GM23338 (cell line): ENCODE measurements at regions not wholly inside any gene's neighbourhood (a gene's known extent, or its start where the extent isn't known, plus 50 kb on each side); places are given as distances from the start of the nearest gene placed in this dataset.

ENCODE experiments used
- STAT1 ChIP-seq: IDR thresholded peaks from one replicate; pipeline ENCODE4 v1.6.1; 2016; ENCODE audit warnings: antibody characterized with exemption; ENCODE audit not compliant: unreplicated experiment
- TF ChIP-seq, protein P1 (sequence below), 2 experiments: fragments of 200-600 bp in 1 of 2; sonication (generic) in 1 of 2; conservative IDR thresholded peaks; 2 replicates each; pipeline versions ENCODE4 v1.5.1 to v1.6.1; 2016 to 2017; ENCODE audit warnings: antibody characterized with exemption in 2 of 2, low read depth in 2 of 2, mild to moderate bottlenecking in 2 of 2, moderate library complexity in 1 of 2
- TF ChIP-seq, protein P2 (sequence below): IDR thresholded peaks from one replicate; pipeline ENCODE4 v1.6.1; 2018; ENCODE audit warnings: antibody characterized with exemption; ENCODE audit not compliant: unreplicated experiment

DNA sequence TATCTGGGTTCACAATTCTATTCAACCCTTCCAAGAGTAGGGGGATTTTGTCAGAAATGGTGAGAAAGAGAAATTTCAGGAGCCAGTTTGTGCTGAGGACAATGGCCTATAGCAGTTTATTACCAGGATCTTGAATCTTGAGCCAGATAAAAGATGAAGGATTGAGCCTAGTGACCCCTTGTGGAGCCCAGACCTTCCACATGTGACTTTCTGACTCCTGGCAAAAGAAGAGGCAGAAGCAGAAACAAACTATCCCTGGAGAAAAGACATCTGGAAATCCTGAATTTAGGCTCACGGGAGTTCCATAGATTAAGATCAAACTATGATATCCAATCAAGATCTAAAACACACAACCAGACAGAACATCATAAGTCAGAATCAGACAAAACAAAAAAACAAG, 60.9 kb upstream of the CHRM2 start:
- TF ChIP-seq, protein P1, sequence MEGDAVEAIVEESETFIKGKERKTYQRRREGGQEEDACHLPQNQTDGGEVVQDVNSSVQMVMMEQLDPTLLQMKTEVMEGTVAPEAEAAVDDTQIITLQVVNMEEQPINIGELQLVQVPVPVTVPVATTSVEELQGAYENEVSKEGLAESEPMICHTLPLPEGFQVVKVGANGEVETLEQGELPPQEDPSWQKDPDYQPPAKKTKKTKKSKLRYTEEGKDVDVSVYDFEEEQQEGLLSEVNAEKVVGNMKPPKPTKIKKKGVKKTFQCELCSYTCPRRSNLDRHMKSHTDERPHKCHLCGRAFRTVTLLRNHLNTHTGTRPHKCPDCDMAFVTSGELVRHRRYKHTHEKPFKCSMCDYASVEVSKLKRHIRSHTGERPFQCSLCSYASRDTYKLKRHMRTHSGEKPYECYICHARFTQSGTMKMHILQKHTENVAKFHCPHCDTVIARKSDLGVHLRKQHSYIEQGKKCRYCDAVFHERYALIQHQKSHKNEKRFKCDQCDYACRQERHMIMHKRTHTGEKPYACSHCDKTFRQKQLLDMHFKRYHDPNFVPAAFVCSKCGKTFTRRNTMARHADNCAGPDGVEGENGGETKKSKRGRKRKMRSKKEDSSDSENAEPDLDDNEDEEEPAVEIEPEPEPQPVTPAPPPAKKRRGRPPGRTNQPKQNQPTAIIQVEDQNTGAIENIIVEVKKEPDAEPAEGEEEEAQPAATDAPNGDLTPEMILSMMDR (conservative IDR thresholded peaks at IDR 0.05; ENCODE audit: low read depth in 2 of 2), result peak; percentile 46 to 58; a peak in 3 of 4 replicates
- TF ChIP-seq STAT1, result no peak
- TF ChIP-seq, protein P2, sequence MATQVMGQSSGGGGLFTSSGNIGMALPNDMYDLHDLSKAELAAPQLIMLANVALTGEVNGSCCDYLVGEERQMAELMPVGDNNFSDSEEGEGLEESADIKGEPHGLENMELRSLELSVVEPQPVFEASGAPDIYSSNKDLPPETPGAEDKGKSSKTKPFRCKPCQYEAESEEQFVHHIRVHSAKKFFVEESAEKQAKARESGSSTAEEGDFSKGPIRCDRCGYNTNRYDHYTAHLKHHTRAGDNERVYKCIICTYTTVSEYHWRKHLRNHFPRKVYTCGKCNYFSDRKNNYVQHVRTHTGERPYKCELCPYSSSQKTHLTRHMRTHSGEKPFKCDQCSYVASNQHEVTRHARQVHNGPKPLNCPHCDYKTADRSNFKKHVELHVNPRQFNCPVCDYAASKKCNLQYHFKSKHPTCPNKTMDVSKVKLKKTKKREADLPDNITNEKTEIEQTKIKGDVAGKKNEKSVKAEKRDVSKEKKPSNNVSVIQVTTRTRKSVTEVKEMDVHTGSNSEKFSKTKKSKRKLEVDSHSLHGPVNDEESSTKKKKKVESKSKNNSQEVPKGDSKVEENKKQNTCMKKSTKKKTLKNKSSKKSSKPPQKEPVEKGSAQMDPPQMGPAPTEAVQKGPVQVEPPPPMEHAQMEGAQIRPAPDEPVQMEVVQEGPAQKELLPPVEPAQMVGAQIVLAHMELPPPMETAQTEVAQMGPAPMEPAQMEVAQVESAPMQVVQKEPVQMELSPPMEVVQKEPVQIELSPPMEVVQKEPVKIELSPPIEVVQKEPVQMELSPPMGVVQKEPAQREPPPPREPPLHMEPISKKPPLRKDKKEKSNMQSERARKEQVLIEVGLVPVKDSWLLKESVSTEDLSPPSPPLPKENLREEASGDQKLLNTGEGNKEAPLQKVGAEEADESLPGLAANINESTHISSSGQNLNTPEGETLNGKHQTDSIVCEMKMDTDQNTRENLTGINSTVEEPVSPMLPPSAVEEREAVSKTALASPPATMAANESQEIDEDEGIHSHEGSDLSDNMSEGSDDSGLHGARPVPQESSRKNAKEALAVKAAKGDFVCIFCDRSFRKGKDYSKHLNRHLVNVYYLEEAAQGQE, result no peak
